ENCODE measurements at regions not wholly inside any gene's neighbourhood (a gene's known extent, or its start where the extent isn't known, plus 50 kb on each side); places are given as distances from the start of the nearest gene placed in this dataset.

DNA sequence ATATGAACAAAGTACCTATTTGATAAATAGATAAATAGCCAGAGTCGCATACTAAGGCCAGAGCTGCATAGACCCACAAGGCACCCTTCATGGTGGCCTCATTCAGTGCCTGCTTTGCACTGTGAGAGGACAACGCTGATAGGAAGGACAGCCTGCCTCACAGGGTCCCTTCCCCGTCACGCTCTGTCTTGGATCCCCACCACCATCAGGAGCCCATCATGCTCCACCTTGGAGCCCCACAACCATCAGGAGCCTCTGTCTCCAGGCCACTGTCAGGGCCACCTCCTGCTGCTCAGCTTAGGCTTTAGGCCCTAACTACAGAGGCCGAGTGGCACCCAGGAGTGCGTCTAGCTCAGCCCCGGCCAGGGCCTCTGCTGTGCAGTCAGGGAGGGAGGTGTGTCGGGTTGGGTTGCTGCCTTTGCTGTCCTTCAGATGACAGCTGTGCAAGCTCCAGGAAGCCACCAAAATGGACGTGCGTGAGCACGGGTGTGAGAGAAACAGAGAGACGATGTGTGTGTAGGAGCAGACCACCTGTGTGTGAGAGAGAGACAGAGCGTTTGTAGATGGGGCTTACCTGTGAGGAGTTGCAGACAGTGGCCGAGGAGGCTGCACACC is 516.9 kb downstream of the GLRX3 start:
- H3K27ac ChIP-seq: no peak overlapping the region
- WGBS, 2 donors: 90 to 91% methylated on average over 14 of the region's 14 CpGs
- H3K4me1 ChIP-seq: no peaks in the 10 kb centered on the region
- no peak for TF ChIP-seq EP300 (IDR thresholded peaks at IDR 0.05)
- no peak for TF ChIP-seq POLR2A (IDR thresholded peaks at IDR 0.05)
- TF ChIP-seq, protein P1, sequence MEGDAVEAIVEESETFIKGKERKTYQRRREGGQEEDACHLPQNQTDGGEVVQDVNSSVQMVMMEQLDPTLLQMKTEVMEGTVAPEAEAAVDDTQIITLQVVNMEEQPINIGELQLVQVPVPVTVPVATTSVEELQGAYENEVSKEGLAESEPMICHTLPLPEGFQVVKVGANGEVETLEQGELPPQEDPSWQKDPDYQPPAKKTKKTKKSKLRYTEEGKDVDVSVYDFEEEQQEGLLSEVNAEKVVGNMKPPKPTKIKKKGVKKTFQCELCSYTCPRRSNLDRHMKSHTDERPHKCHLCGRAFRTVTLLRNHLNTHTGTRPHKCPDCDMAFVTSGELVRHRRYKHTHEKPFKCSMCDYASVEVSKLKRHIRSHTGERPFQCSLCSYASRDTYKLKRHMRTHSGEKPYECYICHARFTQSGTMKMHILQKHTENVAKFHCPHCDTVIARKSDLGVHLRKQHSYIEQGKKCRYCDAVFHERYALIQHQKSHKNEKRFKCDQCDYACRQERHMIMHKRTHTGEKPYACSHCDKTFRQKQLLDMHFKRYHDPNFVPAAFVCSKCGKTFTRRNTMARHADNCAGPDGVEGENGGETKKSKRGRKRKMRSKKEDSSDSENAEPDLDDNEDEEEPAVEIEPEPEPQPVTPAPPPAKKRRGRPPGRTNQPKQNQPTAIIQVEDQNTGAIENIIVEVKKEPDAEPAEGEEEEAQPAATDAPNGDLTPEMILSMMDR (IDR thresholded peaks at IDR 0.05): no peak
- no peaks in the 10 kb centered on the region for H3K27me3 ChIP-seq
- H3K9me3 ChIP-seq: peaks cover 0 to 19% (median 0%) of the 10 kb centered on the region in 4 donors
- H3K4me3 ChIP-seq: no peak overlapping the region
- H3K36me3 ChIP-seq: no peaks in the 10 kb centered on the region
- DNase-seq (ENCODE audit: low spot score in 2 of 2): no peak

DNA sequence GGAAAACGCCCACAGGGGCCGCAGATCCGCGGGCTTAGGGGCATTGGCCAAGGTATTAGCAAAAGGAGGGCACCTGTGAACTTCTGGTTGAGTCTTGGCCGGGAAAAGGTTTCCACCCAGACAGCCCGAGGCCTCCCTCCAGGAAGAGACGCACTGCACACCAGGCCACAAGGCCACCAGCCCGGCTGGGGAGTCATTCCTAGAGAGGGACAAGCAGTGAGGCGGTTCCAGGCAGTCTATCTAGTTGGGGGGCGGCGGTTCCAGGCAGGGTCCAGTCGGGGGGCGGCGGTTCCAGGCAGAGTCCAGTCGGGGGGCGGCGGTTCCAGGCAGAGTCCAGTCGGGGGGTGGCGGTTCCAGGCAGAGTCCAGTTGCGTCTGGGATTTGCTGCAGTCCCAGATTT is 518.5 kb downstream of the GLRX3 start:
- TF ChIP-seq POLR2A (IDR thresholded peaks at IDR 0.05): no peak
- TF ChIP-seq, protein P1 (IDR thresholded peaks at IDR 0.05): no peak
- no peak for TF ChIP-seq EP300 (IDR thresholded peaks at IDR 0.05)
- WGBS, 2 donors: 91% methylated on average over 14 to 17 of the region's 20 CpGs
- Histone ChIP-seq H3K36me3 (no peaks in the 10 kb centered on the region), H3K4me3 (no peak overlapping the region), H3K27ac (no peak overlapping the region), H3K4me1 (no peaks in the 10 kb centered on the region), H3K27me3 (no peaks in the 10 kb centered on the region), H3K9me3 (peaks cover 0 to 9% (median 0%) of the 10 kb centered on the region in 4 donors)
- DNase-seq (ENCODE audit: low spot score in 2 of 2): no peak

DNA sequence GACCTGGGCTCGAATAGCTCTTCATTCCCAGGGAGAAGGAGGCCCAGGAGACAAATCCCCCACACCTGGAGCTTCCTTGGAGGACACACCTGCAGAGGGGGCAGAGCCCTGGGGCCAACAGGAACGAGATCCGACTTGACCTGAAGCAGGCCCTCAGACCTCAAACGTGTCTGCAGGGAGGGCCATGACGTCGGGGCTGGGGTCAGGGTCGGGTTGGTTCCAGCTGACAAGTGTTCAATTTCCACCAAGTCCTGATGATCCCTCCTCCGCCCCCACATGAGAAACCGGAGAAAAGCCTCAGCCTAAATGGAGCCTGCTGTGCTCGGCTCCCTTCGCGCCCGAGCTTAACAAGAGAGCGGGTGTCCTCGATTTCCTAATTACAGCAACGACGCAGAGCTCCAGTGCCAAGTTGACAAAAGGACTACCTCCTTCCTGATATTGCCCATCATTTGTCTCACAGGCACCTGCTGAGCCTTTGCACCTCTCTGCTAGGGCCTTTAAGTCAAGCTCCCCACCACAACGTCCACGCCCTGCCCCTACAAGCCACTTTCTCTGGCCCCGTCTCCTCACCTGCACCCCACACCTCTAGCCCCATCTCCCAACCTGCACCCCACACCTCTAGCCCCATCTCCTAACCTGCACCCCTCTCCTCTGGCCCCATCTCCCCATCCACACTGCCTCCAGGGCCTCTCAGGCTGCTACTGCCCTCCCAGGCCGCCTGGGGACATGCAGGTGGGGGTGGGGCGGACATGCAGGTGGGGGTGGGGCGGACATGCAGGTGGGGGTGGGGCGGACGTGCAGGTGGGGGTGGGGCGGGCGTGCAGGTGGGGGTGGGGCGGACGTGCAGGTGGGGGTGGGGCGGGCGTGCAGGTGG is 519.4 kb downstream of the GLRX3 start:
- H3K9me3 ChIP-seq: peaks cover 0 to 4% (median 0%) of the 10 kb centered on the region in 4 donors
- H3K4me3 ChIP-seq: no peak overlapping the region
- TF ChIP-seq EP300 (IDR thresholded peaks at IDR 0.05) (no peak), POLR2A (IDR thresholded peaks at IDR 0.05) (no peak)
- TF ChIP-seq, protein P1 (IDR thresholded peaks at IDR 0.05): no peak
- DNase-seq (ENCODE audit: low spot score in 2 of 2): no peak
- no peaks in the 10 kb centered on the region for H3K27me3 ChIP-seq
- H3K36me3 ChIP-seq: no peaks in the 10 kb centered on the region
- 62 to 69% methylated on average over 19 to 23 of the region's 31 CpGs for WGBS, 2 donors
- no peaks in the 10 kb centered on the region for H3K4me1 ChIP-seq
- no peak overlapping the region for H3K27ac ChIP-seq

DNA sequence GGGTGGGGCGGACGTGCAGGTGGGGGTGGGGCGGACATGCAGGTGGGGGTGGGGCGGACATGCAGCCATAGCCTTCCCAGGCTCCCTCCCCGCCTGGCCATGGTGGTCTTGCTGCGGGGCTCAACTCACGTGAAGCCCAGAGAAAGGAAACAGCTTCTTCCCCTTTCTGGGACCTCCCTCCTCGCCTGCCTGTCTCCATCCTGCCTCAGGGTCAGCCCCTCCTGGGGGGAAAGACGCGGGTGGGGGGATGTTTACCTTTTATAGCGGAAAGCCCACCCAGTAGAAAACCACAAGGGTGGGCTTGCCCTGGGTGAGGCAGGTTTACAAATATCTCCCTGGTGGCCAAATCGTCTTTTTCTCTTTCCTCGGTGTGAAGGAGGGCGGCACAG is 520.0 kb downstream of the GLRX3 start:
- Histone ChIP-seq H3K27me3 (no peaks in the 10 kb centered on the region), H3K4me1 (no peaks in the 10 kb centered on the region), H3K36me3 (no peaks in the 10 kb centered on the region), H3K27ac (no peak overlapping the region), H3K4me3 (no peak overlapping the region), H3K9me3 (peaks cover 0 to 4% (median 0%) of the 10 kb centered on the region in 4 donors)
- no peak for DNase-seq (ENCODE audit: low spot score in 2 of 2)
- TF ChIP-seq, protein P1 (IDR thresholded peaks at IDR 0.05): no peak
- no peak for TF ChIP-seq POLR2A (IDR thresholded peaks at IDR 0.05)
- TF ChIP-seq EP300 (IDR thresholded peaks at IDR 0.05): no peak
- WGBS, 2 donors: 23 to 33% methylated on average over 7 to 12 of the region's 14 CpGs

DNA sequence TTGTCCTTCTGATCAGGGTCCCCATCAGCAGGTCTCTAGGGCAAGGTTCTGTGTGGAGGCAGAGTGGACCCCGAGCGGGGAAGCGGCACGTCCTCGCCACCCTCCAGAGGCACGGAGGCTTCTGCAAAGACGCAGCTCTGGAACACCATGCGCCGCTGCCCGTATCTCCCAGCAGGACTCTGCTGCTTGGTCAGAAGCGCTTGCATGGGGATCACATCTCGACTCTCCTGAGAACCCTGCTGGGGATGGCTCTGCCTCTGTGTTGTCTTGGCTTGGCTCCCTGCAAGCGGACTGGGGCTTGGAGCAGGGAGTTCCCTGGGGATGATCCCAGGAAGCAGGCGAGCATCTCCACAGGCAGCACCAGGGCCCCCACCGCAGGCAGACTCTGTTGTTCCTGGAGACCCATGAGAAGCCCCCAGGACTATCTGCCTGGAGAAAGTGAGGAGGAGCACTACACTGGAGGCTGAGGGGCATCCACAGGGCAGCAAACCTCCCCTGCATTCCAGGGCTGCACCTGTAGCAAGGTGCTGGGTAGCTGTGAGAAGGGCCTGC is 520.5 kb downstream of the GLRX3 start:
- H3K27ac ChIP-seq: no peak overlapping the region
- H3K27me3 ChIP-seq: no peaks in the 10 kb centered on the region
- no peaks in the 10 kb centered on the region for H3K4me1 ChIP-seq
- H3K36me3 ChIP-seq: no peaks in the 10 kb centered on the region
- H3K9me3 ChIP-seq: peaks cover 0 to 4% (median 0%) of the 10 kb centered on the region in 4 donors
- 68 to 74% methylated on average over 12 to 13 of the region's 15 CpGs for WGBS, 2 donors
- TF ChIP-seq POLR2A (IDR thresholded peaks at IDR 0.05) (no peak), EP300 (IDR thresholded peaks at IDR 0.05) (no peak)
- TF ChIP-seq, protein P1 (IDR thresholded peaks at IDR 0.05): no peak
- H3K4me3 ChIP-seq: no peak overlapping the region
- DNase-seq (ENCODE audit: low spot score in 2 of 2): no peak
